ENCODE measurements at regions not wholly inside any gene's neighbourhood (a gene's known extent, or its start where the extent isn't known, plus 50 kb on each side); places are given as distances from the start of the nearest gene placed in this dataset.
A peak's percentile ranks its signal among the peaks of the same experiment; 100 is the strongest.

GRCh38 chr18:45370255-45371010 lies 244.8 kb upstream of the SLC14A2 start:
- no peak overlapping the region for H3K27ac Mint-ChIP-seq
- no peak overlapping the region for H3K4me3 Mint-ChIP-seq
- CTCF ChIA-PET = no interaction called here
- intact Hi-C loops (cut with micrococcal nuclease) = no loop called here
- no peaks in the 10 kb centered on the region for H3K4me1 Mint-ChIP-seq (ENCODE audit: low read depth)
- no peaks in the 10 kb centered on the region for H3K27me3 Mint-ChIP-seq (ENCODE audit: low read depth)
- H3K9me3 Mint-ChIP-seq = no peaks in the 10 kb centered on the region
- no peaks in the 10 kb centered on the region for H3K36me3 Mint-ChIP-seq (ENCODE audit: low read depth)
- DNase-seq = no peak

DNA sequence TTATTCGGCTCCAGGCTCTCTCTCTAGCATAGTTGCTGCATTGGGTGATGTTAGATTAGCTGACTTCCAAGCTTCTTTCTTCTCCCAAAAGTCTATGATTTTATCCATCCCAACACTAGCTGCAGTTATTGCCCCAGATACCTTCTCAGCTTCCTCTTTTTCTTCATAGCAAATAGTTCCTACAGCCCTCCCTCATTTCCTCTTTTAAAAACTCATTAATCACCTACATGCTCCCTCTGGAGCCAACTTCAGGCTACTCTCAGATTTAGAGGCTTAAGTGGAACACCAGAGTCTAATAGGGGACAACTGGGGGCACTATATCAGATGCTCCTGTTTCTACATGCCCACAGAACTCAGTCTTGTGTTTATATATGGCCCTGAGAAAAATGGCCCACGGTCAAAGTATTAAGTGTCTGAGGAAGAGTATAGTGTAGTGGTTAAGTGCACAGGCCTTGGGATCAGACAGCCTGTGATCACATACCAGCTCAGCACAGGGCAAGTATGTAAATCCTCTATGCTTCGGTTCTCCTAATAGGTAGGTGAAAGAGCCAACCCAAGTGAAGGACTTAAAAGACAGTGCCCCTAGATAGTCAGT lies 241.9 kb upstream of the SLC14A2 start:
- H3K27ac Mint-ChIP-seq = no peak overlapping the region
- no peak overlapping the region for H3K4me3 Mint-ChIP-seq
- no peaks in the 10 kb centered on the region for H3K4me1 Mint-ChIP-seq (ENCODE audit: low read depth)
- intact Hi-C loops (cut with micrococcal nuclease) = no loop called here
- CTCF ChIA-PET = no interaction called here
- DNase-seq = no peak
- H3K36me3 Mint-ChIP-seq (ENCODE audit: low read depth) = no peaks in the 10 kb centered on the region
- H3K9me3 Mint-ChIP-seq = no peaks in the 10 kb centered on the region
- peaks cover 10% of the 10 kb centered on the region for H3K27me3 Mint-ChIP-seq (ENCODE audit: low read depth)

GRCh38 chr18:45374236-45374635 lies 241.0 kb upstream of the SLC14A2 start:
- CTCF ChIA-PET = no interaction called here
- H3K27me3 Mint-ChIP-seq (ENCODE audit: low read depth) = peaks cover 12% of the 10 kb centered on the region
- H3K27ac Mint-ChIP-seq = no peak overlapping the region
- no peaks in the 10 kb centered on the region for H3K9me3 Mint-ChIP-seq
- no peaks in the 10 kb centered on the region for H3K36me3 Mint-ChIP-seq (ENCODE audit: low read depth)
- no peak for DNase-seq
- H3K4me3 Mint-ChIP-seq = no peak overlapping the region
- H3K4me1 Mint-ChIP-seq (ENCODE audit: low read depth) = no peaks in the 10 kb centered on the region
- intact Hi-C loops (cut with micrococcal nuclease) = no loop called here

- Mint-ChIP-seq H3K9me3 (no peaks in the 10 kb centered on the region), H3K4me3 (no peak overlapping the region), H3K4me1 (ENCODE audit: low read depth) (no peaks in the 10 kb centered on the region), H3K27me3 (ENCODE audit: low read depth) (peaks cover 15% of the 10 kb centered on the region), H3K27ac (no peak overlapping the region), H3K36me3 (ENCODE audit: low read depth) (no peaks in the 10 kb centered on the region)
- intact Hi-C loops (cut with micrococcal nuclease) = no loop called here
- CTCF ChIA-PET = no interaction called here
- DNase-seq = no peak
Measured at GRCh38 chr18:45374878-45375630, 240.2 kb upstream of the SLC14A2 start.

DNA sequence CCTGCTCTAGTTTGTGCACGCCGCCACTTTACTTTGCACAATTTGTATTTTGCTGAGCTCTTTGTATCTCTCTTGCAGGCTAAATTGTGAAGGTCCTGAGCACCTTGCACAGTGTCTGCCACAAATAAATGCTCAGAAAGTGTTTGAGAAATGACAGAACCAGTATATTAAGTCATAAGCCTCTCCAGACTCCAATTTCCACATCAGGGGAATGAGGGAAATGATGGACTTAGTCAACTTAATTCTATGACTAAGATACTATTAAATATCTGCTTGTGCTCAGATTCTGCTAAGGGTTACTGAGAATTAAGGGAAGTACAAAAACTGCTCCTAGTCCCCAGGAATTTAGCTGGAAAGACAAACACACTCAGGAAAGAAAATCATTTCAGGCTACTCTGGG lies 239.1 kb upstream of the SLC14A2 start:
- CTCF ChIA-PET = no interaction called here
- Mint-ChIP-seq H3K27ac (no peak overlapping the region), H3K9me3 (no peaks in the 10 kb centered on the region), H3K27me3 (ENCODE audit: low read depth) (peaks cover 15% of the 10 kb centered on the region), H3K4me3 (no peak overlapping the region), H3K36me3 (ENCODE audit: low read depth) (no peaks in the 10 kb centered on the region), H3K4me1 (ENCODE audit: low read depth) (no peaks in the 10 kb centered on the region)
- no peak for DNase-seq
- intact Hi-C loops (cut with micrococcal nuclease) = no loop called here

DNA sequence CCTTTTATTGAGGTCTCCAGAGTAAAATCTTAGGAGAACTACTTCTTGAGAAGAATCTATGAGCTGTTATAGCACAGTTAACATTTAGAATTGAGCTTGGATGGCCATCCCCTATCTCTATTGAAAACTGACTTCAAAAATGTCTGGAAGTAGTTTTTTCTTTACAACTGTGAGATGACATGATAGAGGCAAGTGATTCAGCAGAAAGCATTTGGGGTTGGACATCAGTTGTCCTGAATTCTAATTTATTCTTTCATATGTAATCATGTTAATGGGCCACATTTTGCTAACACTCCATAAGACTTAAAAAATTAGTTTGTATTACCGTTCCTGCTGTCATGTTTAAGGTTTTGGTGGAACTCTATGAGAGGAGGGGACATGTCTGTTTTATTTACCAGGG lies 237.0 kb upstream of the SLC14A2 start:
- intact Hi-C loops (cut with micrococcal nuclease) = no loop called here

GRCh38 chr18:45378933-45379332 lies 236.3 kb upstream of the SLC14A2 start:
- intact Hi-C loops (cut with micrococcal nuclease) = no loop called here
- Mint-ChIP-seq H3K4me3 (no peak overlapping the region), H3K4me1 (ENCODE audit: low read depth) (no peaks in the 10 kb centered on the region), H3K27ac (no peak overlapping the region), H3K27me3 (ENCODE audit: low read depth) (peaks cover 19% of the 10 kb centered on the region), H3K36me3 (ENCODE audit: low read depth) (no peaks in the 10 kb centered on the region), H3K9me3 (no peaks in the 10 kb centered on the region)
- CTCF ChIA-PET = interaction anchor here (0.8 kb wide), 1 partner anchor 1757 kb away, joined by 3 read pairs; no protein-coding TSS in a partner anchor
- DNase-seq = no peak

More for the DNA sequence above, 237.0 kb upstream of the SLC14A2 start:
- CTCF ChIA-PET = no interaction called here
- Mint-ChIP-seq H3K9me3 (no peaks in the 10 kb centered on the region), H3K36me3 (ENCODE audit: low read depth) (no peaks in the 10 kb centered on the region), H3K4me1 (ENCODE audit: low read depth) (no peaks in the 10 kb centered on the region), H3K27ac (no peak overlapping the region), H3K27me3 (ENCODE audit: low read depth) (peaks cover 15% of the 10 kb centered on the region), H3K4me3 (no peak overlapping the region)
- no peak for DNase-seq

GRCh38 chr18:45379903-45380302 lies 235.4 kb upstream of the SLC14A2 start:
- Mint-ChIP-seq H3K4me3 (no peak overlapping the region), H3K4me1 (ENCODE audit: low read depth) (no peaks in the 10 kb centered on the region), H3K27ac (no peak overlapping the region), H3K9me3 (no peaks in the 10 kb centered on the region), H3K36me3 (ENCODE audit: low read depth) (no peaks in the 10 kb centered on the region), H3K27me3 (ENCODE audit: low read depth) (peaks cover 26% of the 10 kb centered on the region)
- CTCF ChIA-PET = interaction anchor here (0.8 kb wide), 1 partner anchor 9 kb away, joined by 3 read pairs; no protein-coding TSS in a partner anchor
- intact Hi-C loops (cut with micrococcal nuclease) = loop anchor here (5.0 kb wide), 1 partner anchor 483 kb away; no protein-coding TSS in a partner anchor
- no peak for DNase-seq

DNA sequence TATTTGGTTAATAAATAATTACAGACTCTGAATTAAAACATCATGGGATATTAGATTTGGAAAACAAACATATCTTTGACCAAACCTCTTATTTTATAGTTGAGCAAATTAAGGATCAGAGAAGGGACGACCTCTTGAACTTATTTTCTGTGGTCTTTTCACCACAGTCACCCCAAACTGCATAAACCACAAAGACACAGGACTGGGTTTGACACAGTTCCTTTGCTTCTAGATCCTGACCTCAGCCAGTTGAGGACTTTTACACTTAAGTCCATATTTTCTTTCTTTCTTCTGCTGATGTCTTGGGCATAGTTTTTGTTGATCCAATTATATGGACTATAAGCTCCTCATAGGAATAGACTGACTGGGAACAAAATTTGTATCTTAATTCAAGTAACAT lies 234.0 kb upstream of the SLC14A2 start:
- Mint-ChIP-seq H3K4me1 (ENCODE audit: low read depth) (no peaks in the 10 kb centered on the region), H3K4me3 (no peak overlapping the region), H3K9me3 (no peaks in the 10 kb centered on the region), H3K36me3 (ENCODE audit: low read depth) (no peaks in the 10 kb centered on the region), H3K27me3 (ENCODE audit: low read depth) (peaks cover 30% of the 10 kb centered on the region), H3K27ac (no peak overlapping the region)
- CTCF ChIA-PET = no interaction called here
- intact Hi-C loops (cut with micrococcal nuclease) = loop anchor here (5.0 kb wide), 1 partner anchor 484 kb away; no protein-coding TSS in a partner anchor
- DNase-seq = no peak

DNA sequence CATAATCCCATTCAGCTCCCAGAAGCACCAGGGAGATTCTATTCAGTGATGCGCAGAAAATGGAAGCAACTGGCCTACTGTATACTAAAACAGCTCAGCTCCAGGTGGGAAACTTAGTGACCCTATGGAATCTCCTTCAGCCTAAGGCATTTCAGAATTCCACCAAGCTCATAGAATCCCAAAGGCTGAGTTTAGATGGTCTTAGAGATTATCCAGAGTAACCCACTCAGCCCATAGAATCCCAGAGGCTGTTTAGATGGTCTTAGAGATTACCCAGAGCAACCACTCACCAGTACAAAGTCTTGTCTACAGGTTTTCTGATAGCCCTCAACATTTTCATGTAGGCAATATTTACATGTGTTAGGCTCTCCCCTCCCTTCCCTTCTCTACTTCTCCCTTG lies 232.0 kb upstream of the SLC14A2 start:
- no peaks in the 10 kb centered on the region for H3K9me3 Mint-ChIP-seq
- no peak overlapping the region for H3K27ac Mint-ChIP-seq
- H3K4me1 Mint-ChIP-seq (ENCODE audit: low read depth) = no peaks in the 10 kb centered on the region
- CTCF ChIA-PET = interaction anchor here (0.8 to 1.2 kb wide), 2 partner anchors 107 to 1813 kb away, joined by 3 read pairs; no protein-coding TSS in a partner anchor
- H3K27me3 Mint-ChIP-seq (ENCODE audit: low read depth) = peaks cover 25% of the 10 kb centered on the region
- H3K4me3 Mint-ChIP-seq = no peak overlapping the region
- DNase-seq = no peak
- intact Hi-C loops (cut with micrococcal nuclease) = loop anchor here (5.0 kb wide), 1 partner anchor 486 kb away; no protein-coding TSS in a partner anchor
- no peaks in the 10 kb centered on the region for H3K36me3 Mint-ChIP-seq (ENCODE audit: low read depth)

- CTCF ChIA-PET = interaction anchor here (0.6 to 2.3 kb wide), 13 partner anchors 14 to 1761 kb away, joined by 3 to 11 read pairs (median 4); no protein-coding TSS in a partner anchor
- Mint-ChIP-seq H3K9me3 (no peaks in the 10 kb centered on the region), H3K4me3 (no peak overlapping the region), H3K4me1 (ENCODE audit: low read depth) (no peaks in the 10 kb centered on the region), H3K27me3 (ENCODE audit: low read depth) (peaks cover 23% of the 10 kb centered on the region), H3K36me3 (ENCODE audit: low read depth) (no peaks in the 10 kb centered on the region), H3K27ac (no peak overlapping the region)
- peak; percentile 59 for DNase-seq
- intact Hi-C loops (cut with micrococcal nuclease) = loop anchor here (1.0 to 5.0 kb wide), 4 partner anchors 109 to 1813 kb away; no protein-coding TSS in a partner anchor
Measured at GRCh38 chr18:45384137-45384961, 230.9 kb upstream of the SLC14A2 start.

DNA sequence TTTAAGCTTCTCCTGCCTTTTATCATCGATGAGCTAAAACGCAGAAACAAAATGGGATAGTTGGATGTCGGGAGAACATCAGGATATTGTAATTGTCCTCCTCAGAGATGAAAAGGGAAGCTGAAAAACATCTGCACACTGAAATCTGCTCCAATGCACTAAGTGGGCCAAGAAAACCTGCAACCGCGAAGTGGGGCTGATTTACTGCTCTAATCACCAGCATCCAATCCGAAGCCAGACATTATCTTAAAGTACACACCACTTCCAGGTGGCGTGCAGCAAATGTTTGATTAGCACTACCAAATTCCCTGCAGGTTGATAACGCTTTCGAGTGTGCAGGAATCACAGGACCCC lies 230.3 kb upstream of the SLC14A2 start:
- H3K4me1 Mint-ChIP-seq (ENCODE audit: low read depth) = no peaks in the 10 kb centered on the region
- CTCF ChIA-PET = interaction anchor here (0.6 to 2.3 kb wide), 12 partner anchors 13 to 1761 kb away, joined by 3 to 11 read pairs (median 4); no protein-coding TSS in a partner anchor
- no peaks in the 10 kb centered on the region for H3K9me3 Mint-ChIP-seq
- H3K36me3 Mint-ChIP-seq (ENCODE audit: low read depth) = no peaks in the 10 kb centered on the region
- H3K4me3 Mint-ChIP-seq = no peak overlapping the region
- H3K27ac Mint-ChIP-seq = no peak overlapping the region
- peaks cover 20% of the 10 kb centered on the region for H3K27me3 Mint-ChIP-seq (ENCODE audit: low read depth)
- intact Hi-C loops (cut with micrococcal nuclease) = loop anchor here (1.0 to 5.0 kb wide), 5 partner anchors 110 to 1814 kb away; partner anchors contain the start of gene SETBP1
- DNase-seq = no peak
